ENCODE measurements at regions not wholly inside any gene's neighbourhood (a gene's known extent, or its start where the extent isn't known, plus 50 kb on each side); places are given as distances from the start of the nearest gene placed in this dataset.

DNA sequence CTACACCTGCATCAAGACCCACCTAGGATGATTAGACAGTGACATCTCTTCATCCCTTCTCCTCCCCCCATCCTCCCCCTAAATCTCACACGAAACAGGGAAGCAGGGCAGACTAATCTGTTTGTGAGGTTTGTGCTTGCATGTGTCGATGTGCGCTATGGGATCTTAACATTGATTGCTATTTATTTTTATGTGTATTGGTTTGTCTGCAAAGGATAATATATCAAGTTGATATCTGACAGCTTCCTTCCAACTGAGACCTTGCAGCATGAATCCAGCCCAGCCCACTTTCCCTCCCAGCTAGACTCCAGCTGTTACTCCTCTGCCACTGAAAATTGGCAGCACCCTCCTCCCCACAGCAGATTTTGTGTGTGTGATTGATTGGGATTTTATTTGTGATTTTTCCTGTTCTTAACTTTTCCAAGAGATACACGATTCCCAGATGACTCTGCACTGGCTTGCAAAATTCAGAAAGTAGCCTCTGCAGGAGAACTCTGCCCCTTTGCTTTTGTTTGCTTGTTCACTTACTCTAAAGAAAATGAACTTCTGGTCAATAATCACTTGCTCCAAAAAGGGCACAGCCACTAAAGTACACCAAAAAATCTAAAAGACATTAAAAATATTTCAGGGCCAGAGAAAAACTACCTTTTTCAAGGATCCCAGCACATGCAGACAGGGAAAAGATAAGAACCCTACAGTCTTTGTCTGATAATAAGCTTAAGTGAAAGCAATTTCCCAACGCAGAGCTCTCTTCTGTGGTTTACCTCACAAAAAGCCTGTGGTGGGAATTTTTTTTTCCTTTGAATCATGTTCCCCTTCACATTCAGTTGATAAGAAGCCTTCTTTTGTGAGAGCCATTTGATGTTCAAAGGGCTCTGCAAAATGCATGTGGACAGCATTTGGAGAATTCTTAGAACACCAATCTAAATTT, 222.1 kb downstream of the RPS29 start:
- Histone ChIP-seq H3K79me2 (ENCODE audit: insufficient read depth) (no peaks in the 10 kb centered on the region), H3K9ac (no peak overlapping the region), H3K27me3 (ENCODE audit: insufficient read depth) (no peaks in the 10 kb centered on the region), H3F3A (replicated peaks; ENCODE audit: insufficient read depth) (no peaks in the 10 kb centered on the region), H3K9me2 (no peaks in the 10 kb centered on the region), H3K4me2 (no peak overlapping the region), H3K36me3 (replicated peaks in 1 of 2; ENCODE audit: control insufficient read depth in 1 of 2, insufficient read depth in 2 of 2, low read length in 1 of 2) (no peaks in the 10 kb centered on the region), H3K27ac (ENCODE audit: low read depth in 2 of 2, low read length in 1 of 2) (no peak overlapping the region), H2AFZ (ENCODE audit: low read depth) (no peak overlapping the region), H4K20me1 (ENCODE audit: insufficient read depth) (no peaks in the 10 kb centered on the region), H3K4me3 (ENCODE audit: low read depth in 2 of 2, low read length in 1 of 2) (no peak overlapping the region), H3K9me3 (no peaks in the 10 kb centered on the region), H3K4me1 (ENCODE audit: control insufficient read depth in 1 of 2, insufficient read depth in 2 of 2, low read depth in 1 of 2, low read length in 1 of 2) (peaks cover 0 to 2% of the 10 kb centered on the region in 2 experiments; a peak in 1 of 4 replicates)
- TF ChIP-seq, protein P1, sequence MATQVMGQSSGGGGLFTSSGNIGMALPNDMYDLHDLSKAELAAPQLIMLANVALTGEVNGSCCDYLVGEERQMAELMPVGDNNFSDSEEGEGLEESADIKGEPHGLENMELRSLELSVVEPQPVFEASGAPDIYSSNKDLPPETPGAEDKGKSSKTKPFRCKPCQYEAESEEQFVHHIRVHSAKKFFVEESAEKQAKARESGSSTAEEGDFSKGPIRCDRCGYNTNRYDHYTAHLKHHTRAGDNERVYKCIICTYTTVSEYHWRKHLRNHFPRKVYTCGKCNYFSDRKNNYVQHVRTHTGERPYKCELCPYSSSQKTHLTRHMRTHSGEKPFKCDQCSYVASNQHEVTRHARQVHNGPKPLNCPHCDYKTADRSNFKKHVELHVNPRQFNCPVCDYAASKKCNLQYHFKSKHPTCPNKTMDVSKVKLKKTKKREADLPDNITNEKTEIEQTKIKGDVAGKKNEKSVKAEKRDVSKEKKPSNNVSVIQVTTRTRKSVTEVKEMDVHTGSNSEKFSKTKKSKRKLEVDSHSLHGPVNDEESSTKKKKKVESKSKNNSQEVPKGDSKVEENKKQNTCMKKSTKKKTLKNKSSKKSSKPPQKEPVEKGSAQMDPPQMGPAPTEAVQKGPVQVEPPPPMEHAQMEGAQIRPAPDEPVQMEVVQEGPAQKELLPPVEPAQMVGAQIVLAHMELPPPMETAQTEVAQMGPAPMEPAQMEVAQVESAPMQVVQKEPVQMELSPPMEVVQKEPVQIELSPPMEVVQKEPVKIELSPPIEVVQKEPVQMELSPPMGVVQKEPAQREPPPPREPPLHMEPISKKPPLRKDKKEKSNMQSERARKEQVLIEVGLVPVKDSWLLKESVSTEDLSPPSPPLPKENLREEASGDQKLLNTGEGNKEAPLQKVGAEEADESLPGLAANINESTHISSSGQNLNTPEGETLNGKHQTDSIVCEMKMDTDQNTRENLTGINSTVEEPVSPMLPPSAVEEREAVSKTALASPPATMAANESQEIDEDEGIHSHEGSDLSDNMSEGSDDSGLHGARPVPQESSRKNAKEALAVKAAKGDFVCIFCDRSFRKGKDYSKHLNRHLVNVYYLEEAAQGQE (IDR thresholded peaks at IDR 0.05; ENCODE audit: low read depth, low read length), result no peak
- TF ChIP-seq GABPA (IDR thresholded peaks at IDR 0.05; ENCODE audit: low read depth) (no peak), ELF1 (IDR thresholded peaks at IDR 0.05) (no peak), NFIC (IDR thresholded peaks at IDR 0.05; ENCODE audit: borderline replicate concordance) (no peak), MEF2A (IDR thresholded peaks at IDR 0.05; ENCODE audit: borderline replicate concordance, low read depth) (no peak), FOXM1 (IDR thresholded peaks at IDR 0.05; ENCODE audit: low read depth) (no peak), RAD21 (IDR thresholded peaks at IDR 0.05; ENCODE audit: low read length) (no peak), EZH2phosphoT487 (IDR thresholded peaks at IDR 0.05; ENCODE audit: borderline replicate concordance, low read depth) (no peak)
- TF ChIP-seq, protein P2, sequence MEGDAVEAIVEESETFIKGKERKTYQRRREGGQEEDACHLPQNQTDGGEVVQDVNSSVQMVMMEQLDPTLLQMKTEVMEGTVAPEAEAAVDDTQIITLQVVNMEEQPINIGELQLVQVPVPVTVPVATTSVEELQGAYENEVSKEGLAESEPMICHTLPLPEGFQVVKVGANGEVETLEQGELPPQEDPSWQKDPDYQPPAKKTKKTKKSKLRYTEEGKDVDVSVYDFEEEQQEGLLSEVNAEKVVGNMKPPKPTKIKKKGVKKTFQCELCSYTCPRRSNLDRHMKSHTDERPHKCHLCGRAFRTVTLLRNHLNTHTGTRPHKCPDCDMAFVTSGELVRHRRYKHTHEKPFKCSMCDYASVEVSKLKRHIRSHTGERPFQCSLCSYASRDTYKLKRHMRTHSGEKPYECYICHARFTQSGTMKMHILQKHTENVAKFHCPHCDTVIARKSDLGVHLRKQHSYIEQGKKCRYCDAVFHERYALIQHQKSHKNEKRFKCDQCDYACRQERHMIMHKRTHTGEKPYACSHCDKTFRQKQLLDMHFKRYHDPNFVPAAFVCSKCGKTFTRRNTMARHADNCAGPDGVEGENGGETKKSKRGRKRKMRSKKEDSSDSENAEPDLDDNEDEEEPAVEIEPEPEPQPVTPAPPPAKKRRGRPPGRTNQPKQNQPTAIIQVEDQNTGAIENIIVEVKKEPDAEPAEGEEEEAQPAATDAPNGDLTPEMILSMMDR (IDR thresholded peaks at IDR 0.05), result no peak
- ChIA-PET CTCF (interaction anchor here (1.0 kb wide), 1 partner anchor 29 kb away, joined by 3 read pairs; no protein-coding TSS in a partner anchor), POLR2A (no interaction called here)
- WGBS (ENCODE audit: low lambda C conversion rate), result 17% methylated on average over 5 of the region's 5 CpGs
- no peak for DNase-seq

DNA sequence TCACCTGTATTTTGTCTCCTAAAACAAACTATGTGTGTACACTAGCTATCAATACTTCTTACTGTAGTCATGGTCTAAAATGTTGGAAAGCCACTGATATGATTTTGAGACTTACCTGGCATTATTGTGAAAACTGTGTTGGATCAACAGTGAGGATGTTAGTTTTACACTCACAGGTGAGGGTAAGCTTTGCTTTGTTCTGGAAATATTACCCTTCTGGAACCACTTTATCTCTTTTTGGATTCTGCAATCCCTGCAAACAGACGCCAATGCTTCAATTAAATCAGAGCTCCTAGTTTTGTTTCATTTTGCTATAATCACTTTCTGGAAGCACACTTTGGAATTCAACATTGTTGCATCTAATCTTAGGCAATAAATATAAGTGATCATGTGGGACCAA, 223.3 kb downstream of the RPS29 start:
- Histone ChIP-seq H3K36me3 (replicated peaks in 1 of 2; ENCODE audit: control insufficient read depth in 1 of 2, insufficient read depth in 2 of 2, low read length in 1 of 2) (no peaks in the 10 kb centered on the region), H3K4me1 (ENCODE audit: control insufficient read depth in 1 of 2, insufficient read depth in 2 of 2, low read depth in 1 of 2, low read length in 1 of 2) (peaks cover 0 to 2% of the 10 kb centered on the region in 2 experiments; a peak in 1 of 4 replicates), H3K9me2 (no peaks in the 10 kb centered on the region), H4K20me1 (ENCODE audit: insufficient read depth) (no peaks in the 10 kb centered on the region), H3K79me2 (ENCODE audit: insufficient read depth) (no peaks in the 10 kb centered on the region), H3K4me3 (ENCODE audit: low read depth in 2 of 2, low read length in 1 of 2) (no peak overlapping the region), H3F3A (replicated peaks; ENCODE audit: insufficient read depth) (no peaks in the 10 kb centered on the region), H2AFZ (ENCODE audit: low read depth) (no peak overlapping the region), H3K9me3 (no peaks in the 10 kb centered on the region), H3K27ac (ENCODE audit: low read depth in 2 of 2, low read length in 1 of 2) (no peak overlapping the region), H3K4me2 (no peak overlapping the region), H3K27me3 (ENCODE audit: insufficient read depth) (no peaks in the 10 kb centered on the region), H3K9ac (no peak overlapping the region)
- ChIA-PET POLR2A (no interaction called here), CTCF (no interaction called here)
- WGBS (ENCODE audit: low lambda C conversion rate), result 0% methylated on average over 1 of the region's 1 CpG
- TF ChIP-seq, protein P3, sequence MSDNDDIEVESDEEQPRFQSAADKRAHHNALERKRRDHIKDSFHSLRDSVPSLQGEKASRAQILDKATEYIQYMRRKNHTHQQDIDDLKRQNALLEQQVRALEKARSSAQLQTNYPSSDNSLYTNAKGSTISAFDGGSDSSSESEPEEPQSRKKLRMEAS (IDR thresholded peaks at IDR 0.05; ENCODE audit: low read depth), result no peak
- TF ChIP-seq MEF2A (IDR thresholded peaks at IDR 0.05; ENCODE audit: borderline replicate concordance, low read depth) (no peak), FOSL2 (IDR thresholded peaks at IDR 0.05; ENCODE audit: borderline replicate concordance, low read depth) (no peak), FOXJ3 (CRISPR knock-in tag; IDR thresholded peaks at IDR 0.05) (no peak)
- no peak for DNase-seq

All from SK-N-SH (cell line).